Activated effector memory CD4-positive, alpha-beta T cell treated with anti-CD3 and anti-CD28 coated beads, Interleukin-2, amount 50 U/mL, for 16 hours (primary cell): ENCODE measurements at regions not wholly inside any gene's neighbourhood (a gene's known extent, or its start where the extent isn't known, plus 50 kb on each side); places are given as distances from the start of the nearest gene placed in this dataset.

Source experiments
- DNase-seq: peaks from one replicate; pipeline ENCODE4 v3.0.0-alpha.2; 2020

GRCh38 chr1:96998466-96998865 lies 276.9 kb downstream of the PTBP2 start:
- DNase-seq = no peak

GRCh38 chr1:96999191-96999590 lies 277.6 kb downstream of the PTBP2 start:
- no peak for DNase-seq

GRCh38 chr1:97004054-97004453 lies 282.5 kb downstream of the PTBP2 start:
- no peak for DNase-seq

- DNase-seq = no peak
Observed at GRCh38 chr1:97004743-97005142, 283.2 kb downstream of the PTBP2 start.

- no peak for DNase-seq
Observed at GRCh38 chr1:97006044-97006661, 284.6 kb downstream of the PTBP2 start.

GRCh38 chr1:97007840-97008604 lies 286.4 kb downstream of the PTBP2 start:
- DNase-seq = no peak

GRCh38 chr1:97010566-97011264 lies 289.1 kb downstream of the PTBP2 start:
- DNase-seq = no peak

GRCh38 chr1:97013136-97013535 lies 291.6 kb downstream of the PTBP2 start:
- DNase-seq = no peak

- no peak for DNase-seq
Observed at GRCh38 chr1:97013941-97014340, 292.4 kb downstream of the PTBP2 start.

- DNase-seq = no peak
Observed at GRCh38 chr1:97014426-97014825, 292.8 kb downstream of the PTBP2 start.

GRCh38 chr1:97017895-97018294 lies 296.3 kb downstream of the PTBP2 start:
- DNase-seq = no peak
